SH-SY5Y (cell line): ENCODE measurements at regions not wholly inside any gene's neighbourhood (a gene's known extent, or its start where the extent isn't known, plus 50 kb on each side); places are given as distances from the start of the nearest gene placed in this dataset.

Experiments
- GATA2 ChIP-seq: IDR thresholded peaks from 2 replicates; pipeline ENCODE4 v1.6.1; 2011; ENCODE audit warnings: mild to moderate bottlenecking, low read depth, low read length
- GATA3 ChIP-seq: IDR thresholded peaks from 2 replicates; pipeline ENCODE4 v1.6.1; 2011; ENCODE audit warnings: low read depth, mild to moderate bottlenecking, low read length, moderate library complexity

DNA sequence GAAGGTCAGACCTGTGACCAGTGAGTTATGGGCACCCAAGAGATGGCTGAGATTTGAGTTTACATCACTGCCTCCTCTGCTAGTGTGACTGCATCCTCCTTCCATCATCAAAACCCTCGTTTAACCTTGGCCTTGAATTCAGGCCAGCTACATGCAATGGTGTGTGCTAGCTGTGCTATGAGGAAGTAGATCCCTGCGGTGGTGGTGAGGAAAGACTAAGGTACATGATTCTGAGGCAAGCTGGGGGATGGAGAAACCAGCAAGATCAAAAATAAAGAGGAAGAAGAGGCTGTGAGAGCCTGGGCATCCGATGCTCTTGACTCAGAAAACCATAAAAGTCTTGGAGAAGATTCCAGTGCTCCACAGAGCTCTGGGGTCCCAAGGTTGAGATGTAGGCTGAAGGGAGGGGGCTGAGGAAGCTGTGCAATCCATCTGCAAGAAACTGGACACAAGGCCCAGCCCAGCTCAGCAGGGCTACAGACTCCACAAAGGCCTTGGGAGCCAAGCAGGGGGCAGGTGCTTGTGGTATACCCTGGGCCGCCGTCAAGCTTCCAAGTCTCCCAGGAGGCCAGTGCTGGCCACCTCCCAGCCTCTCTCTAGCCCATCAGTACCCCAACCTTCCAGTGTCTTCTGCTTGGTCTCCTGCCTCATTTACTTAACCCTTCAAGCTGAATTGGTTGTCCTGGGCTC is 774.8 kb downstream of the VRK1 start:
- TF ChIP-seq GATA2 (no peak), GATA3 (no peak)

DNA sequence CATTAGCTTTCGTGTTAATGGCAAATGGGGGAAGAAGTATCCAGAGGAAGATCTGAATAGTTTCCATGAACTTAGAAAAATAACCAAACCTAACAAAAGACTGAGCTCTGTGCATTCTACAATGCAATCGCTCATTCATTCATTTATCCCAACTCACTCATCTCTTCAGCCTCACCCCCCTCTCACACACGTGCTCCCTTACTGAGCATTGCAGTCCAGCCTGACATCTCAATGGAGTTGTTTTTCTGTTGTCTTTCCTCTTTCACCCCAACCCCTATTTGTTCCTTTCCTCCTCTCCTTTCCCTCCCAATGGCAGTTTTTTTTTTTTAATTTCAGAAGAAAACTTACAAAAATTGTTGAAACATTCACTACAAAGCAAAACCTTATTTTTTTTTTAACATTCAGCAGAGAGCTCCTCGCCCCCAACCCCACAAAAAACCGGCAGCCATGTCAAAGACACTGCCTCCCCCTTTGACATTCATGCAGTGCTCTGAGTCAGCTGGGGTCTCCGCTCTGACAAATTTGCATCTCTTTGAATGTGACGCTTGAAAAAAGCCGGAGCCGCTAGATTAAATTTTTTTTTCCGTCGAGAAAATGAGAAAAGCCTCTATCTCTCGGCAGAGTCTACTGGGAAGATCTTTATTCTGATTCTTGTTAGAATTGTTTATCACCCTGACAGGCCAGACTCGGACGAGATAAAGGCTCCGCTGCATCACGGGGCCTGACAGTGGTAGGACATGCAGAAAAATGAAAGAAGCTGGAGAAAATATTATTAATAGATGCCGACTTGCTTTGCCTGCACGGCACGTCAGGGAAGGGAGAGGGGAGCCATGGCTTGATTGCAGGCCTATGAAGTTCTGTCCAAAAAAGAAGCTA is 775.6 kb downstream of the VRK1 start:
- no peak for TF ChIP-seq GATA3
- no peak for TF ChIP-seq GATA2

DNA sequence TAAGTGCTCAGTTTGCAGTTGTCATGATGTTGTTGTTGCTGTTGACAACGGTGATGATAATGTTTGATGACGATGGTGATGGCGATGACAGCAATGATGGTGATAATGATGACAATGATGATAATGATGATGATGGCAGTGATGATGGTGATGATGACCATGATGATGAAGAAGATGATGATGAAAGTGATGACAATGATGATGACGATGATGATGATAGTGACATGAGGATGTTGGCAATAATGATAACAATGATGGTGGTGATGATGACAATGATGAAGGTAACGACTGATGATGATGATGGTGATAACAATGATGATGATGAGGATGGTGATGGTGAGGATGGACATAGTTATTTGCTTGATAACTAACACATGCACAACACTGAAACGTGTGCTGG is 778.5 kb downstream of the VRK1 start:
- TF ChIP-seq GATA2, result no peak
- TF ChIP-seq GATA3, result no peak

DNA sequence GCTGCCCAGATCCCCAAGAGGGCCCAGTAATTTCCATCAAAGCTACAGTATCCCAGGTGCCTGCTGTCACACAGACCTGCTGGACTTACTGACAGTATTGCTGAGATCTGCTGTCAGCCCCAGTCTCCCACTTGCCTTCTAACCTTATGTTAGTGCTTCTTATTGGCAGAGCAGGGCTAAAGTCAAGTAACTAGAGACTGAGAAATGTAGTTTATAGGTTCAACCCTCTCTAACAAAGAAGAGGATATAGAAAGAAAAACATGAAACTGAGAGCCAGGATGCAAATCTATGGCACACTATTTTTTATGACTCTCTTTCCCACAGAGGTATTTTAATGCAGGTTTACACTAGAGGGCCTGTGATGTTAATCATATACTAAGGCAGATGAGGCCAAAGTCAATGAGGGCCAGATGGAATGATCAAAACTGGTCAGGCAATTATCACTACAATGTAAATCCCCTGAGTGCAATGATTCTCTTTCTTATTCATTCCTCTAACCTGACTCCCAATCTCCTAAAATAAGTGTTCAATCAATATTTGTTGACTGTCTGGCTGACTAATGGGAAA is 781.9 kb downstream of the VRK1 start:
- no peak for TF ChIP-seq GATA2
- TF ChIP-seq GATA3, result no peak

DNA sequence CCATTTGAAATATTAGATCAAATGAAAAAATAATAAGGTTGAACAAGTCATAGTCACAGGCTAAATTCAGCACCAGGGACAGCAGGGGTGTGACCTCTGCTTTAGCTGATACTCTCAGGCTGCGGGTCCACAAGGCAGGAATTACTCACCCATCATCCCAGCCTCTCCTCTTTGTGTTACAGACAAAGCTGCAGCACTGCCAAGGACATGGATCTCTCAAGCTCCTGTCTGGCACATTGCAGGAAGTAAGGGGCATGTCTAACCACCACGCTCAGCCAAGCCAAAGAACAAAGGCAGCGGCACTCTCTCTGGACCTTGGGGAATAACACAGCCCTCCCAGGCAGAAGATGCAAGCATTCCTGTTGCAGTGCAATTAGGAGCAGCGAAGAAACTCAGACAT is 783.8 kb downstream of the VRK1 start:
- TF ChIP-seq GATA3 (no peak), GATA2 (no peak)

DNA sequence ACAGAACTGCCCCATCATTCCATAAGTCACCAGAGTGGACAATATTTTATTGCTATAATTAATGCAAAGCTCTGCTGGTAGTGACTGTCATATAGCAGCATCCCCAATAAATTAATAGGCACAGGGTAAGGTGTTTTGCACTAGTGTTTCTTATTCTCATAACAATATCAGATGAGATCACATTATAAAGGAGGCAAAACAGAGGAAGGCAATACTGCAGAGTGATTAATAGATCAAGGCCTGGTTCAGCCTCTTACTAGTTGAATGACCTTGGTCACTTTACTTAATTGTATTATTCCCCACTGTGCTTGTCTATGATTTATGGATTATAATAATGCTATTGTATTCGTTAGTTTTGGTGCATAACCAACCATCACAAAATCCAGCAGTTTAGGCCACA is 784.8 kb downstream of the VRK1 start:
- TF ChIP-seq GATA3 (no peak), GATA2 (no peak)

DNA sequence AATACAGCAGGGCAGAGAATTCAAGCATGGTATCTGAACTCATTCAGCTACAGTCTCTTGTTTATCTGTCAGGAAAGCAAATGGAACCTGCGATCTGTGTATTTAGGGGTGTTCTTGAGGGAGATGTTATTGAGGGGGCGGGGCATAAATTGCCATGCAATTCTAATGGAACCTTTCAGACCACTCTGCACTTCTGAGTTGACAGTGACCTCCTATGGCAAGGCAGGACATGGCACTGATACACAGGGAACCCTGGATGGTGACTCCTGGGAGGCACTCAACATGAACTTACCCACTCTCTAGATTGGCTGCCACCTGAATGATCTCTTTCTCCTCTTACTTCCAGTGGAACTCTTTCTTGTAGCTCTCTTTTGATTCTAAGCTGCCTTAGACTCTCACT is 787.3 kb downstream of the VRK1 start:
- TF ChIP-seq GATA2, result no peak
- no peak for TF ChIP-seq GATA3

DNA sequence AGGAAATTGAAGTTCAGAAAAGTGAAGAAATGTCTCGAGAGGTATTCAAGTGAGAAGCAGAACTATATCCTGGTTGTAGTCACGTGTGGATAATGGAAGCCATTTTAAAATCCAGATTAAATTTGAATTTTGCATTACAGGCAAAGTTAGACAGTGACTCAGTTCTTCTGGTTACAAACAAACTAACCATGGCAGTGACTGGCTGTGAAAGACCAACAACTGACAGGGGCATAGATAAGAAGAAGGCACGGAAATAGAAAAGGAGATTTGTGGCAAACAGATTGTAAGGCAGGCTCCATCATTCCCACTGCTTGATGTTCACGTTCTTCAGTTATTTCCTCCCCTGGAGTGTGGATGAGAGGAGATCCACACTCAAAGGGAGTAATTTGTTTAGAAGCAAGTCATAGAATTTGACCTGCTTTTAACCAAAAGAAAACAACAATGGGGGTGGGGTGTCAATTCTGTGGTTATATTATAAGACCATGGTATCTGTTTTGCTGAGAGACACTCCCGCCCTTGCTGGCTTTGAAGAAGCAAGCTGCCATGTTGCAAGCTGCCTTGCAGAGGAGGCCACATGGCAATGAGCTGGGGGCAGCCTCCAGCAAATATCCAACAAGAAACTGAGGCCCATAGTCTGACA is 795.3 kb downstream of the VRK1 start:
- no peak for TF ChIP-seq GATA3
- TF ChIP-seq GATA2, result no peak

DNA sequence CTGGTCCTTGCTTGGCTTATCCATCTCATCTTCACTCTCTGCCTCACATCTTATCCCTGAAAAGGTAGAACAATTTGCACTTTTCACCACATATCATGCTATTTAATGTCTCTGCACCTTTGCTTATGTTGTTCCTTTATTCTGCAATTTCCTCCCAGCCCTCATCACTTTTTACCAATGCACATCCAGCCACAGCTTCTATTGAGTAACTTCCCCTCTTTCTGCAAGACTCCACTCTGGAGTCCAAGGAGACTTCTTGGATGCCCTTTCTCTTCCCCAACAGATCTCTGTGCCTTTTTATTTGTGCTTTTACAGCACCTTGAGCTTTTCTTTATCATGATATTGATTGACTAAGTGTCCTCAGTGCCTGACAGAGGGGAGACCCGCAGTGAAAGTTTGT is 797.1 kb downstream of the VRK1 start:
- TF ChIP-seq GATA2, result no peak
- no peak for TF ChIP-seq GATA3

DNA sequence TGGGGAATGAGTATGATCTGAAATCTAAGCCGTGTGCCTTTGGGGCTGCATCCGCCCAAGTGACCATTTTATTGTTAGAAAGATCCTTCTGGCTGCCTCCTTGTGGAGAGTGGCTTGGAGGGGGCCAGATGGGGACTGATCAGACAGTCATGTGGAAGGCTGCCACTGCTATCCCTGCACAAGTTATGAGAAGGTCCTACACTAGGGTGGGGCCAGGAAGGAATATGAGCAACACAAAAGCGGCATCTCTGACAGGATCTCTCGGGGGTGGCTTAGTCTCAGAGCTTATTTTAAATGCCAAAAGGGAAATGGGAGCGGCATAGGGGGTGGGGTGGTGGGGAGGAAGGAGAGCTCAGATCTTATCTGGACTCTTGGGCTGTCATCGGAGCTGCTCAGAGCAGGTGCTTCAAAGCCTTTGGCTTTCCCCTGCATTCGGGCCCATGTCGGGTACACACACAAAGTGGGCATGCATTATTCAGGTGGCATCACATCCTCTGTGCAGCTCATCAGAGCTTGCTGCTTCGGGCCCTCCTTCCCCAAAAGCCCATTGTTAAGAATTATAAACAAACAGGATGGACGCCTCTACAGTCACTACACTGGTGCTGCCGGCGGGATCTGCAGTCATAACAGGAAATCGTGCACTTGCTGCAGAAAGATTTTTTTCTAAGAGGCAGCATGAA is 805.4 kb downstream of the VRK1 start:
- TF ChIP-seq GATA2 (no peak), GATA3 (no peak)

DNA sequence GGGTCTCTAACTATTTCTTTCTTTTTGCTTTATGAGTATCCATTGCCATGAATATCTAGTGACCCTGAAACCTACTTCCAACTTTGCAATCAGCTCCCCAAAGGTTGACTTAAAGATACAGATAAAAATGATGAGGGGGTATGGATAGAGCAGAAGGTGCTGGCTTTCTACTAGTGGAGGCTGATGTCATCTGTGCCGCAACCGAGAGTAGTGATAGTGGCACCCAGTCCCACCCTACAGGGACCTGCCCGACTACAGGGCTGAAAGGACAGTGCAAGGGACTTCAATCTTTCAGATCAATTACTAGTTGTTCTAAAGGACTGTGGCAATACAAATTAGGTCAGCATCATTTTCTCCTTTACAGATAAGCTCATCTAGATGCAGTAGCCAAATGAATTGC is 806.0 kb downstream of the VRK1 start:
- TF ChIP-seq GATA2, result no peak
- TF ChIP-seq GATA3, result no peak

DNA sequence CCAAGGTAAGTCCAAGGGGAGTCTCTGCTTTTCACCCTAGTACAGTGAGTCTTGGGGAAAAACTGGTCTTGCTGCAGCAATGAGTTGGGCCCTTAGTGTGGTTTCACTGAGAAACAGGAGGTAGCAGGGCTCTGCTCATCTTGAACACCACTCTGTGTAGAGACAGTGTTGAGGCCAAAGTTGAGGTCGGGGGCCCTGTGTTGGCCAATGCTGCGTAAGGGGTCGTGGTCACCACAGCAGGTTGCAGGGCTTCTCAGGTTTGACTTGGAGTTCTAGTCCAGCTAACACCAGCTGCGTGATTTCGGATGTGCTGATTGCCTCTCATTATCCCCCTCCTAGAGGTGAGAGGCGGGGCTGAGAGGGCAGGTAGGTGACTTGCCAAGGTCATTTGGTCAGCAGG is 807.5 kb downstream of the VRK1 start:
- no peak for TF ChIP-seq GATA2
- TF ChIP-seq GATA3, result no peak

DNA sequence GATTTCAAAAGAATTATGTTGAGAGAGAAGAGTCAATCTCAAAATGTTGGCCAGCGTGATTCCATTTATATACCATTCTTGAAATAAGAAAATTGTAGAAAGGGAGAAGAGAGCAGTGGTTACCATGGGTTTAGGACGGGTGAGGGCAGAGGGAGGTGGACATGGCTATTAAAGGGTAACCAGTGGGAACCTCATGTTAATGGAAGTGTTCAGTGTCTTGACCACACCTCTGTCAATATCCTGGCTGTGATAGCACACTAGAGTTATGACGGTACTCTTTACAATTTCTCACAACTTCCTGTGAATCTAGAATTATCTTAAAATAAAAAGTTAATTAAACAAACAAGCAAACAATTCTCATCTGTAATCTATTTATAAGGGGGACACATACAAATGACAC is 821.2 kb downstream of the VRK1 start:
- TF ChIP-seq GATA2 (no peak), GATA3 (no peak)
